Endodermal cell (in vitro differentiated cells): ENCODE measurements at regions not wholly inside any gene's neighbourhood (a gene's known extent, or its start where the extent isn't known, plus 50 kb on each side); places are given as distances from the start of the nearest gene placed in this dataset.

ENCODE experiments used
- DNase-seq: peaks from one replicate; pipeline ENCODE4 v3.0.0-alpha.2; 2017
- H3K27ac ChIP-seq: 2 replicates; pipeline ENCODE4 v1.5.1; 2013; ENCODE audit warnings: mild to moderate bottlenecking, low read depth, low read length, moderate library complexity
- H3K27me3 ChIP-seq: 2 replicates; pipeline ENCODE4 v1.6.1; 2013; ENCODE audit warnings: mild to moderate bottlenecking, low read length, moderate library complexity; ENCODE audit not compliant: insufficient read depth, control insufficient read depth, poor library complexity, severe bottlenecking
- H3K36me3 ChIP-seq: 2 replicates; pipeline ENCODE4 v1.7.0; 2013; ENCODE audit warnings: mild to moderate bottlenecking, low read length, moderate library complexity; ENCODE audit not compliant: control insufficient read depth, insufficient read depth
- H3K4me1 ChIP-seq: one replicate; pipeline ENCODE4 v1.7.0; 2013; ENCODE audit warnings: low read length; ENCODE audit not compliant: control insufficient read depth, insufficient read depth
- H3K4me3 ChIP-seq: 2 replicates; pipeline ENCODE4 v1.5.1; 2013; ENCODE audit warnings: mild to moderate bottlenecking, low read length, moderate library complexity
- H3K9ac ChIP-seq: 2 replicates; pipeline ENCODE4 v1.6.1; 2013; ENCODE audit warnings: mild to moderate bottlenecking, low read length, moderate library complexity; ENCODE audit not compliant: poor library complexity, severe bottlenecking; ENCODE audit errors: extremely low read depth
- H3K9me3 ChIP-seq: 2 replicates; pipeline ENCODE4 v1.6.1; 2013; ENCODE audit warnings: mild to moderate bottlenecking, low read length, moderate library complexity; ENCODE audit not compliant: control insufficient read depth
- H3K27ac Mint-ChIP-seq: 2 replicates; pipeline ENCODE4 v1.8.0; 2020; ENCODE audit warnings: mixed read lengths
- H3K27me3 Mint-ChIP-seq: 2 replicates; pipeline ENCODE4 v1.8.0; 2021; ENCODE audit warnings: mild to moderate bottlenecking, mixed read lengths; ENCODE audit not compliant: insufficient read depth
- H3K36me3 Mint-ChIP-seq: 2 replicates; pipeline ENCODE4 v1.8.0; 2020; ENCODE audit warnings: low read depth, mixed read lengths
- H3K4me1 Mint-ChIP-seq: 2 replicates; pipeline ENCODE4 v1.8.0; 2020; ENCODE audit warnings: mixed read lengths
- H3K4me3 Mint-ChIP-seq: 2 replicates; pipeline ENCODE4 v1.8.0; 2020; ENCODE audit warnings: mild to moderate bottlenecking, moderate library complexity, mixed read lengths
- H3K9me3 Mint-ChIP-seq: 2 replicates; pipeline ENCODE4 v1.8.0; 2020; ENCODE audit warnings: mild to moderate bottlenecking, mixed read lengths
- WGBS, 2 experiments: methylation state at CpG; one replicate each; pipeline versions ENCODE4 v1.1.5 to v1.1.7; 2013; ENCODE audit warnings: missing lambda C conversion rate in 2 of 2, mixed read lengths in 1 of 2; ENCODE audit not compliant: insufficient coverage in 1 of 2, insufficient read length in 1 of 2; 5-methylcytosine and 5-hydroxymethylcytosine counted together
- TF ChIP-seq, protein P1 (sequence below): fragments of 200-600 bp; sonication (generic); conservative IDR thresholded peaks from 2 replicates; pipeline ENCODE4 v1.5.0; 2021; ENCODE audit warnings: antibody characterized with exemption, mild to moderate bottlenecking

DNA sequence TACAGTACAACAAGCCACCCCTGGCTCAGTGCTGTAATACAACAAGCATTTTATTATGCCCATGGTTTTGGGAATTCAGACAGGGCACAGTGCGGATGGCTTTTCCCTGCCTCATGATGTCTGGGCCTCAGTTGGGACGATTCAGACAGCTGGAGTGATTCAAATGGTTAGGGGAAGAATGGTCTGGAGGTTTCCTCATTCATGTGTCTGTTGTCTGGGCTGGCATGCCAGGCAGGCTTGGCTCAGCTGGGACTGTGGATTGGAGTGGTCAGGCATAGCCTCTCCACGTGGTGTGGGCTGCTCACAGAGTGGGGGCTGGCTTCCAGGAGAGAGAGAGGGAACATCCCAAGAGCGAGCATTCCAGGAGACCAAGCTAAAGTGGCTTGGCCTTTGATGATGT lies 164.4 kb downstream of the C11orf91 start:
- Mint-ChIP-seq H3K27me3 (no peaks in the 10 kb centered on the region), H3K36me3 (no peaks in the 10 kb centered on the region), H3K4me1 (peaks cover 11% of the 10 kb centered on the region)

DNA sequence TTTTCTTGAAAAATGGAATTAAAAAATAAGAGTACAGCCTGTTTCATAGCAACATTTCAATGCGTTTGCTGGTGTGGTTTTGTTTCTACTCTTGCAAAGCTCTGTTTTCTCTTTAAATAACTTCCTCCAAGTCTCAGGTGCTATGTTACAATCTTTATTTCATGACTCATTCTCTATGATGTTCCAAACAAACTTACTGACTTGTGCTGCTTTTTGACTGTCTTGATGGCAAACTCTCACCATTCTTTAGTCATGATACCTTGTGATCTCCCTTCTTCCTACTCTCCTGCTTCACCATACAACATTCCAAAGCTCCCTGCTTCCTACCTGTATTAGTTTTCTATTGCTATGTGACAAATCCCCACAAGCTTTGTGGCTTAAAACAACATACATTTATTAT lies 166.1 kb downstream of the C11orf91 start:
- no peak for DNase-seq
- H3K9me3 ChIP-seq: peaks cover 9% of the 10 kb centered on the region
- H3K4me1 Mint-ChIP-seq: peaks cover 11% of the 10 kb centered on the region
- no peak overlapping the region for H3K9ac ChIP-seq
- peaks cover 6% of the 10 kb centered on the region for H3K9me3 Mint-ChIP-seq
- WGBS, 2 experiments: 95% methylated on average over 1 of the region's 1 CpG; no CpG with 5 or more reads in 1 of the 2 experiments
- H3K27me3 Mint-ChIP-seq: no peaks in the 10 kb centered on the region
- no peaks in the 10 kb centered on the region for H3K36me3 Mint-ChIP-seq
- no peak overlapping the region for H3K27ac ChIP-seq
- no peaks in the 10 kb centered on the region for H3K4me1 ChIP-seq
- H3K27ac Mint-ChIP-seq: no peak overlapping the region
- no peaks in the 10 kb centered on the region for H3K36me3 ChIP-seq
- no peak overlapping the region for H3K4me3 Mint-ChIP-seq
- H3K27me3 ChIP-seq: peaks cover 1% of the 10 kb centered on the region
- TF ChIP-seq, protein P1, sequence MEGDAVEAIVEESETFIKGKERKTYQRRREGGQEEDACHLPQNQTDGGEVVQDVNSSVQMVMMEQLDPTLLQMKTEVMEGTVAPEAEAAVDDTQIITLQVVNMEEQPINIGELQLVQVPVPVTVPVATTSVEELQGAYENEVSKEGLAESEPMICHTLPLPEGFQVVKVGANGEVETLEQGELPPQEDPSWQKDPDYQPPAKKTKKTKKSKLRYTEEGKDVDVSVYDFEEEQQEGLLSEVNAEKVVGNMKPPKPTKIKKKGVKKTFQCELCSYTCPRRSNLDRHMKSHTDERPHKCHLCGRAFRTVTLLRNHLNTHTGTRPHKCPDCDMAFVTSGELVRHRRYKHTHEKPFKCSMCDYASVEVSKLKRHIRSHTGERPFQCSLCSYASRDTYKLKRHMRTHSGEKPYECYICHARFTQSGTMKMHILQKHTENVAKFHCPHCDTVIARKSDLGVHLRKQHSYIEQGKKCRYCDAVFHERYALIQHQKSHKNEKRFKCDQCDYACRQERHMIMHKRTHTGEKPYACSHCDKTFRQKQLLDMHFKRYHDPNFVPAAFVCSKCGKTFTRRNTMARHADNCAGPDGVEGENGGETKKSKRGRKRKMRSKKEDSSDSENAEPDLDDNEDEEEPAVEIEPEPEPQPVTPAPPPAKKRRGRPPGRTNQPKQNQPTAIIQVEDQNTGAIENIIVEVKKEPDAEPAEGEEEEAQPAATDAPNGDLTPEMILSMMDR: no peak
- peak overlapping the region; percentile 41 for H3K4me3 ChIP-seq

More for the DNA sequence above, 164.4 kb downstream of the C11orf91 start:
- Mint-ChIP-seq H3K4me3 (no peak overlapping the region), H3K9me3 (peaks cover 6% of the 10 kb centered on the region), H3K27ac (no peak overlapping the region)
- no peaks in the 10 kb centered on the region for H3K36me3 ChIP-seq
- TF ChIP-seq, protein P1: no peak
- H3K27me3 ChIP-seq: peaks cover 9% of the 10 kb centered on the region
- H3K27ac ChIP-seq: no peak overlapping the region
- H3K9ac ChIP-seq: no peak overlapping the region
- WGBS, 2 experiments: 74 to 87% methylated on average over 3 to 4 of the region's 4 CpGs
- no peak for DNase-seq
- H3K4me3 ChIP-seq: no peak overlapping the region
- H3K4me1 ChIP-seq: no peaks in the 10 kb centered on the region
- H3K9me3 ChIP-seq: peaks cover 9% of the 10 kb centered on the region

DNA sequence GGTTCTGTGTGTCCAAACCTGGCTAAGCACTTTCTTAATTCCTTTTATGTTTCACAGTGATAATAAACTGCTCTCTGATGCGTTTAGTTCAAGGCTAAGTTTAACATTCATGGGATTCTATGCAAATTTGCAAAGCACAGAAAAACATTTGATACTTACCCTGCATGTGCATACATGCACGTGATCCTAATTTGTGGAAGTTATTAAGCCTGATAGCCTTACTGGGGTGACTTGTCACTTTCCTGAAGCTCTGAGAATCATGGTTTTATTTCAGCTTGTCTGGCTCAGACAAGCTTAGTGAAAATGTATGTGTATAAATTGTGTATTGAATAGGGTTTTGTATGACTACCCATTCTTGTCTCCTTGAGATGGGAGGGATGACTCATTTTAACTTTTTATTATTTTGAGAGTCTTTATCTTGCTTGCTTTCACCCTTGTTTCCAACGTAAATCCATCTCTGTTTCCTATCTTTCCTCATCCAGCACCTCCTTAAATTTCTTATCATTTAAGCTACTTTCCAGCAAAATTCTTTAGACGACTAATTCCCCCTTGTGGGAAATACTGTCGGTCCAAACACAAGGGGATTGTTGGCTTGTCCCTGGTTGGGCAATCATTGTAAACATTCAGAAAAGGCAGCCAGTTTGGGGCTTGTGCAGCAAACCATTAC lies 167.1 kb downstream of the C11orf91 start:
- H3K36me3 Mint-ChIP-seq: no peaks in the 10 kb centered on the region
- Histone ChIP-seq H3K9me3 (peaks cover 9% of the 10 kb centered on the region), H3K27me3 (no peaks in the 10 kb centered on the region), H3K4me1 (no peaks in the 10 kb centered on the region), H3K4me3 (no peak overlapping the region), H3K36me3 (no peaks in the 10 kb centered on the region), H3K9ac (no peak overlapping the region), H3K27ac (no peak overlapping the region)
- H3K4me3 Mint-ChIP-seq: no peak overlapping the region
- DNase-seq: no peak
- 69 to 85% methylated on average over 5 of the region's 5 CpGs for WGBS, 2 experiments
- H3K27ac Mint-ChIP-seq: no peak overlapping the region
- H3K9me3 Mint-ChIP-seq: peaks cover 8% of the 10 kb centered on the region
- no peaks in the 10 kb centered on the region for H3K27me3 Mint-ChIP-seq
- peaks cover 11% of the 10 kb centered on the region for H3K4me1 Mint-ChIP-seq
- TF ChIP-seq, protein P1: no peak
